Smooth muscle cell of the brain vasculature (primary cell): ENCODE measurements at regions not wholly inside any gene's neighbourhood (a gene's known extent, or its start where the extent isn't known, plus 50 kb on each side); places are given as distances from the start of the nearest gene placed in this dataset.
"Not testable (repeated sequence)": the region's sequence is repeated elsewhere in the genome, so short reads cannot be mapped to it uniquely, and the experiment has no call there.

ENCODE experiments used
- DNase-seq: peaks from one replicate; pipeline ENCODE4 v3.0.0-alpha.2; 2012; ENCODE audit warnings: low read depth, low spot score

GRCh38 chr5:63894690-63895089, 67.6 kb downstream of the HTR1A start:
- DNase-seq = no peak

- DNase-seq = no peak
Measured at GRCh38 chr5:63878788-63879187, 83.5 kb downstream of the HTR1A start.

- no peak for DNase-seq
Measured at GRCh38 chr5:63877961-63878360, 84.3 kb downstream of the HTR1A start.

- DNase-seq = no peak
Measured at GRCh38 chr5:63860379-63860778, 101.9 kb downstream of the HTR1A start.

- no peak for DNase-seq
Measured at GRCh38 chr5:63854076-63854475, 108.2 kb downstream of the HTR1A start.

GRCh38 chr5:63843190-63843589, 119.1 kb downstream of the HTR1A start:
- DNase-seq = no peak

GRCh38 chr5:63837437-63837836, 124.8 kb downstream of the HTR1A start:
- no peak for DNase-seq

GRCh38 chr5:63831381-63831780, 130.9 kb downstream of the HTR1A start:
- DNase-seq = no peak

- no peak for DNase-seq
Measured at GRCh38 chr5:63825984-63826383, 136.3 kb downstream of the HTR1A start.

GRCh38 chr5:63823583-63823982, 138.7 kb downstream of the HTR1A start:
- no peak for DNase-seq

- no peak for DNase-seq
Measured at GRCh38 chr5:63822614-63823013, 139.6 kb downstream of the HTR1A start.

GRCh38 chr5:63820577-63820976, 141.7 kb downstream of the HTR1A start:
- no peak for DNase-seq

- DNase-seq = no peak
Measured at GRCh38 chr5:63812693-63813092, 149.6 kb downstream of the HTR1A start.

- DNase-seq = no peak
Measured at GRCh38 chr5:63811961-63812360, 150.3 kb downstream of the HTR1A start.

- no peak for DNase-seq
Measured at GRCh38 chr5:63811286-63811685, 151.0 kb downstream of the HTR1A start.

GRCh38 chr5:63805151-63805550, 157.1 kb downstream of the HTR1A start:
- DNase-seq = no peak

- no peak for DNase-seq
Measured at GRCh38 chr5:63803165-63803564, 159.1 kb downstream of the HTR1A start.

GRCh38 chr5:63794979-63795378, 167.3 kb downstream of the HTR1A start:
- DNase-seq = no peak

- no peak for DNase-seq
Measured at GRCh38 chr5:63794296-63794695, 167.9 kb downstream of the HTR1A start.

GRCh38 chr5:63774939-63775338, 187.3 kb downstream of the HTR1A start:
- DNase-seq = no peak

GRCh38 chr5:63768221-63768620, 194.0 kb downstream of the HTR1A start:
- no peak for DNase-seq

- no peak for DNase-seq
Measured at GRCh38 chr5:63760965-63761364, 201.3 kb downstream of the HTR1A start.

- no peak for DNase-seq
Measured at GRCh38 chr5:63743096-63743798, 219.0 kb downstream of the HTR1A start.

GRCh38 chr5:63732880-63733279, 229.4 kb downstream of the HTR1A start:
- DNase-seq = not testable (repeated sequence)
